HG03103 (cell line): ENCODE measurements at regions not wholly inside any gene's neighbourhood (a gene's known extent, or its start where the extent isn't known, plus 50 kb on each side); places are given as distances from the start of the nearest gene placed in this dataset.
"Not testable (repeated sequence)": the region's sequence is repeated elsewhere in the genome, so short reads cannot be mapped to it uniquely, and the experiment has no call there.

ENCODE experiments used
- ATAC-seq: cut with Tn5 transposase; IDR thresholded peaks from one replicate; pipeline ENCODE4 v1.9.1; 2021; ENCODE audit warnings: low read depth; ENCODE audit not compliant: unreplicated experiment

DNA sequence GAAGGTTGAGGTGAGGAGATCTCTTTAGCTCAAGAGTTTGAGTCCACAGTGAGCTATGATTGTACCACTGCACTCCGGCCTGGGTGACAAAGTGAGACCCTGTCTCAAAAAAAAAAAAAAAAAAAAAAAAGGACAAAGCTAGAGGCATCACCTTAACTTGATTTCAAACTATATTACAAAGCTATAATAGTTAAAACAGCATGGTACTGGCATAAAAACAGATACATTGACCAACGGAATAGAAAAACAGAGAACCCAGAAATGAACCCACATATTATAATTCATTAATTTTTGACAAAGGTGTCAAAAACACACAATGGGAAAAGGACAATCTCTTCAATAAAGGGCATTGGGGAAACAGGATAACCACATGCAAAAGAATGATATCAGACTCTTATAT lies 50.8 kb upstream of the MBOAT1 start:
- no peak for ATAC-seq

DNA sequence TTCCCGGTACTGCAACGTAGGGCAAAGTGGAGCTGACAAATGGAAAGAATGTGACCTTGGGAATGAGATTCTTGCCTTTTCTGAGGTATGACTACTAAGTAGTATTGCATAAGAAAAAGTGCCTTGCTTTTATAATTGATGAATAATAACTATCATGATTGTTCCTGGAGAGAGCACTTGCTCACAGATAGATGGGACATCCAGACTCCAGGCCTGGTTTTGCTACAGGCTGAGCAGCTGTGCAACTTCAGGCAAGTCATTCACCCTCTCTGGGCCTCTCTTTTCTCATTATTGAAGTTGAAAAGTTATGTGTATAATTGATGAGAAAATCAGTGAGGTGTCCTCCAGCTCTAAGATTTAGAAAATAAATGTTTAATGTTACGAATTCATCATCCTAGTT lies 53.6 kb upstream of the MBOAT1 start:
- ATAC-seq = no peak

DNA sequence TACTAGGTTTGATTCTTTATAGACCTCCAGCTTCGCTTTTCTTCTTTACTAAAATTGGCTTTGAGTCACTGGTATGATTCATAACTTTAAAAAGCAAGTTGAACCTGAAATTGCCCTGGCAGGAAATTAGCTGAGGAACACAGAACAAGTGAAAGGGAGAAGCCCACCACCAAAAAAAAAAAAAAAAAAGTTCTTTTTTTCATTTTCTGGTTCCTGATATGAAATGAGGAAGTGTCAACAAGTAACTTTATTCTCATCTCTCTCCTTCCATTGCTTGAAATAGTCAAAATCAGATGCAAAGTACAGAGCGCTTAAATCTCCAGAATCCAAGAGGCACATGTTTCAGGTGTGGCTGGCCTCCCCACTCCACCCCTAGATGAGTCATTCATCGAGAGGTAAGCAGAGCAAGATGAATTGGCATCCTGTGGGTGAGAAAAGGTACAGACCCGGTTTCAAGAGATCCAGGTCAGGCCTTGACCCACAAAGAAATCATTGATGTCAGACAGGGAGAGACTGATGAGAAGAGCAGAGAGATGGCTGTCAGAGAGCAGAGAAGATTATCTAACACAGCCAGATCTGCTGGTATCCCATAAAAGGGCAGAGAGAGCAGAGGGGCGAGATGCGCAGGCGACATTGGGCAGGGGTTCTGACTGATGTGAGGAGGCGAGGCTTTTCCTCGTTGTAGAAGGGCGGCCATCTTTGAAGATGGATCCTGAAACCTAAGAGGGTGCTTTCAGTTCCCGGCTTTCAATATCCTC lies 54.8 kb upstream of the MBOAT1 start:
- peak; percentile 59 for ATAC-seq

DNA sequence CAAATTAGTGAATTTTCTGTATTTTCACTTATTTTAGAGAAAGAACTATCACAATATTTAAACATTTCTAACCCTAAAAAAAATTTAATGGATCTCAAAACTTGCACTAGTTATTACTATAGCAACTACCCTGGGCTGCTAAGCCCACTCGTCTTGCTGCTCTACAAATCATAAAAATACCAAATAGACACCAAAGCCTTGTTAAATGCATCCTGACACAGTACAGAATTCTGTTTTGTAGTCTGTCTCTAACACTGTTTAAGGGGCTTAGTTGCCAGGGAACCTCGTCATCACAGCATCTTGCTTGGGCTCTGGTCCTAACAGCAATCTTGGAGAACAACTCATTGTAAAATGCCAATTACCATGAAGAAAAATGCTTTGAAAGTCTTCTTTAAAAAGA lies 56.9 kb upstream of the MBOAT1 start:
- no peak for ATAC-seq

DNA sequence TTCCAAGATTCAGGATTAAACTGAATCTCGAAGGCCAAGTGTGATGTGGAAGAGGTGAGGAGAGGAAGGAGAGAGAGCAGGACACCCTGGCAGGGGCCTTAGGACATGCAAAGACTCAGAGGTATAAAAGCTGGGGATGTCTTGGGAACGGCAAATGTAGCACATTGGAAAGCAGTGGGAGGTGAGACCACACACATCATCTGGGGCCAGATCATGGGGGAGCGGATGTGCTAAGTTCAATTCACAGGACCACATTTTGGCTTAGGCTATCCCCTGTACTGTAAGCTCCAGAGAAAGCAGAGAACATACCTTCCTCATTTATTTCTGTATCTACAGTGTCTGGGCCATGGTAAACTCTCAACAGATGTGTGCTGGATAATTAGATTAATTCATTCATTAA lies 59.5 kb upstream of the MBOAT1 start:
- ATAC-seq = no peak

DNA sequence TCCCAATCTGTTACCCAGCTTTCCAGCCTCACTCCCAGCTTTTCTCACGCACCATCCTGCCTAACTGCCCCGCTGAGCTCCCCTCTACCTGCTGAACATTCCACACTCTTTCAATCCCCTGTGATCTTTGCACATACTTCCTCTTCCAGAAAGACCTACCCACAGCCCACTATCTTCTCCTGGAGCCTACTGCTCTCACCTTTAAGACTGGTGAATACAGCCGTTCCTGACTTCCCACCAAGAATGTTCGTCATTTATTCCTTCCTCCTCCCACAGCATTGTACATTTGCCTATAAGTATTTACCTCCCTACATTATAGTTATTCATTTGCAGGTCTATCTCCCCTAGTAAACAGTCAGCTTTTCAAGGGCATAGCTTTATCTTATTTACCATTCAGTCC lies 61.9 kb upstream of the MBOAT1 start:
- ATAC-seq = no peak

DNA sequence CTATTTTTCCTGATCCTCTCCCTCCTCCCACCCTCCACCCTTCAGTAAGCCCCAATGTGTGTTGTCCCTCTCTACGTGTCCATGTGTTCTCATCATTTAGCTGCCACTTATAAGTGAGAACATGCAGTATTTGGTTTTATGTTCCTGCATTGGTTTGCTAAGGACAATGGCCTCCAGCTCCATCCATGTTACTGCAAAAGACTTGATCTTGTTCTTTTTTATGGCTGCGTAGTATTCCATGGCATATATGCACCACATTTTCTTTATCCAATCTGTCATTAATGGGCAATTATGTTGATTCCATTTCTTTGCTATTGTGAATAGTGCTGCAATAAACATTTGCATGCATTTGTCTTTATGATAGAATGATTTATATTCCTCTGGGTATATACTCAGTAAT lies 63.6 kb upstream of the MBOAT1 start:
- not testable (repeated sequence) for ATAC-seq

DNA sequence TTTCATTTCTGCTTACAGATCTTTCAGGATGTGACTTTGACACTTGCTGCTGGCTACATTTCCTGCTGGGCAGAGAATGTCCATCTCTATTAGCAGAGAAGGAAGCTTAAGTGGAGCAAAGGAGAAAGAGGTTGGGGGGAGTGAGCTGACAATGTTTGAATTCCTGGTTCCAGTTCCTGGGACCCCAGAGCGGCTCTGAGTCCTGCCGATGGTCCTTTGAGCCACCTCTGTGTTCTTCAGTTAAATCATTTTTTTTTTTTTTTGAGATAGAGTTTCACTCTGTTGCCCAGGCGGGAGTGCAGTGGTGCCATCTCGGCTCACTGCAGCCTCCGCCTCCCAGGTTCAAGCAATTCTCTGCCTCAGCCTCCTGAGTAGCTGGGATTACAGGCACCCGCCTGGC lies 65.5 kb upstream of the MBOAT1 start:
- ATAC-seq = not testable (repeated sequence)

DNA sequence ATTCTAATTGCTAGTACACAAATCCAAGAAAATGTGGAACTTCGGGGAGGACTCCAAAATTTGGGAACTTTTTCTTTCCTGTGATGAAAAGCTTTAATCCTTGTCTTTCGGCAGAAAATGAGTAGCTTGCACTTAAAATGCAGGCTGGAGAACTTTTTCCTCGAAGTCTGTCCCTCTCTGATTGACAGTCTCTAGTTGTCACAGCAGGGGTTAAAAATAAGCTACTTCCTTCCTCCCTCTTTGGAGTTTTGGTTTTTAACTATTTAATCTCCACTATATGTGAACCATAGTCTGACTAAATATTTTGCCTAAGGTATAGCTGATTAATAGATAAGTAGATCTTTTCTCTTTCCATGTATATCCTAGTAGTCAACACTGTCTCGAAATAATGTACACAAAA lies 66.8 kb upstream of the MBOAT1 start:
- no peak for ATAC-seq

DNA sequence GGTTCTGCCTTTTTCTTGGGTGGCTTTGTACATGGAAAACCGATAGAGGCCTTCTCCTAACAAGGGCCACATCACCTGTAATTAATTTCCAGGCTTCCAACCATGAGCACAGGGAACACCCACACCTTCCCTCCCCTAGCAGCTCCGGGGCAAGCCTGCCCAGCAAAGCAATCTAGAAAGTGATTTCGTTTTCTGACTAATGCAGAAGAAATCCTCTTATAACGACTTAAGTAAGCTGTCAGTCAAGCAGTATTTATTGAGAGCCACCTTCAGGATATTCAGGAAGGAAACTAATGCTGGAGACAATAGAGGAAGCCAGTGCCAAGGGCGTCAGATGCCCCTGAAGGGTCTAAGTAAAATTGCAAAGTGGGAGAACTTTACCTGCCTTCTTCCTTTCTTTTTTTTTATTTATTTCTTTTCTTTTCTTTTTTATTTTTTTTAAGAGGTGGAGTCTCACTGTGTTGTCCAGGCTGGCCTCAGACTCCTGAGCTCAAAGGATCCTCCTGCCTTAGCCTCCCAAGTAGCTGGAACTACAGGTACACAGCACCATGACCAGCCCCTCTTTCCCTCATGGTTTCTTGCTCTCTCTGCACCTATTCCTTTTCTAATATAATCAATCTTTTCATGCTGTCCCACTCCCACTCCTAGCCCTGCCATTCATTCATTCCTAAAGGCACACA lies 67.5 kb upstream of the MBOAT1 start:
- no peak for ATAC-seq

DNA sequence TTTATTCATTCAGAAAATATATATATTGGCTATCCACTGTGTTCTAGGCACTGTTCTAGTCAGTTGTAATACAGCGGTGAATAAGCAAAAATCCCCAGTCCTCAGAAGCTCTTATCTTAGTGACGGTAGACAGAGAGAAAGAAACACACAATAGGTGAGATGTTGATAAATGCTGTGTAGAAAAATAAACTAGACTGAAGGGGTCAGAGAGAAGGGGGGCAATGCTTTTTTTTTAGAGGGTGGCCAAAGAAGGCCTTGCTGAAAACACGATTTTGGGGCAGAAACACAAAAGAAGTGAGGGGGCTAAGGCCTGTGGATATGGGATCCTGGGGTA lies 68.0 kb upstream of the MBOAT1 start:
- ATAC-seq = no peak

DNA sequence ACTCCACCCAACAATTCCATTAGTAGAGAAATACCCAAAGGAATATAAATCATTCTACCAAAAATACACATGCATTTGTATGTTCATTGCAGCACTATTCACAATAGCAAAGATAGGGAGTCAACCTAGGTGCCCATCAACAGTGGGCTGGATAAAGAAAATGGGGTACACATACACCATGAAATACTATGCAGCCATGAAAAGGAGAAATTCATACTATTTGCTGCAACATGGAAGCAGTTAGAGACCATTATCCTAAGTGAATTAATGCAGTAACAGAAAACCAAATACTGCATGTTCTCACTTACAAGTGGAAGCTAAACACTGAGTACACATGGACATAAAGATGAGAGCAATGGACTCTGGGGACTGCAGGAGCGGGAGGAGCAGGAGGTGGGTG lies 72.4 kb upstream of the MBOAT1 start:
- no peak for ATAC-seq

DNA sequence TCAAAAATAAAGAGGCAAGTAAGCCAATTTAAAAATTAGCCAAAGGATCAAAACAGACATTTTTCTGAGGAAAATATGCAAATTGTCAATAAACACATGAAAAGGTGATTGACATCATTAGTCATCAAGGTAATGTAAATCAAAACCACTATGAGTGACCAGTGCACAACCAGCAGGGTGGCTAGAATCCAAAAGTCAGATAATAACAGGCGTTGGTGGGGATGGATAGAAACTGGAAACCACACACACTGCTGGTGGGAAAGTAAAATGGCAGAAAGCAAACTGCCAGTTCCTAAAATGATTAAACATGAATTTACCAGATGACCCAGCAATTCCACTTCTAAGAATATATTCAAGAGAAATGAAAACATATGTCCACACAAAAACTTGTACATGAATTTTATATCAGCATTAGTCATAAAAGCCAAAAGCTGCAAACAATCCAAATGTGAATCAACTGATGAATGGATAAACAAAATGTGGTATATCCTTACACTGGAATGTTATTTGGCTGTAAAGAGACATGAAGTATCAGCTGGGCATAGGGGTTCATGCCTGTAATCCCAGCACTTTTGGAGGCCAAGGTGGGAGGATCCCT lies 74.8 kb upstream of the MBOAT1 start:
- ATAC-seq = no peak

DNA sequence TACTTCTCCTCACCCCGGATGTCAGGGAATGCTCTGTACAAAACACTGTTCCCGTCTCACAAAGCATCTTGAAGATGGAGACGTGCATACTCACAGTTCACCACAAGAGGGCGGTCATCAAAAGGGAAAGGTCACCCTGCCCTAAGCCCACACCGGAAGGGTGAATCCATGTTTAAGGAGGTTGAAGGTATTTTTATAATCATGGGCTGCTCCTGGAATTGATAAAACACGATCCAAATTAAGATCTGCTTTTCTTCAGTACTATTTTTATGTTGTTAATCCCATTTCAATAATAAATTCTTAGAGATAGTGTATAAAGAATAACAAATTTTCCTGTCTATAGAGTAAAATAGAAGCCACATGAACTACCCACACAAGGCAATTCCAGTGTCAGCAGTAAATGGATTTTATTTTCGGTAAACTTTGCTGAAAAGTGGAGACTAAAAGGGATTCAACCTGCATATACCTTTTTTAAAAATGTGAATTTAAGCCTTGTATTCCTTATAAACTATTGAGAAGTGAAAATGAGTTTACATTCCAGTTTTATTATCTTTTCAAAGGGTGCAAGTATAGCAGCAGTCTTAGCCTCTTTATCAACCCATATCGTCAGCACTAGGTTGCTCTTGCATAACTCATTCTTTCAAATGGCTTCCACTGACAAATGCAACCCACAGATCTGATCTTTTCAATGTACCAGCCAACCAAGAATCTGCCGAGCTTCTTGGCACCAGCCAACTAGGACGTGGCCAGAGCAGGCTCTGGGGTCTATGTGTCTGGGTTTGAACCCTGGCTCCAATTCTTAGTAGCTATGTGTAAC lies 79.7 kb upstream of the MBOAT1 start:
- peak; percentile 85 for ATAC-seq

DNA sequence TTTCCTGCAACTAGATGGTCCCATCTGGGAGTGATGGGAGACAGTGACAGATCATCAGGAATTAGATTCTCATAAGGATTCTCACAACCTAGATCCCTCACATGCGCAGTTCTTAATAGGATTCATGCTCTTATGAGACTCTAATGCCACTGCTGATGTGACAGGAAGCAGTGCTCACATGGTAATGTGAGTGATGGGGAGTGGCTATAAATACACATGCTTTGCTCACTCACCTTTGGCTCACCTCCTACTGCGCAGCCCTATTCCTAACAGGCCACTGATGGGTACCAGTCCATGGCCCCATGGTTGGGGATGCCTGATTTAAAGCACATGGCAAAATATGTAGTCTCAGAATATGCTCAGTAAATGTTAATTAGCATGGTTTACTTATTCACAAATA lies 80.6 kb upstream of the MBOAT1 start:
- ATAC-seq = no peak

DNA sequence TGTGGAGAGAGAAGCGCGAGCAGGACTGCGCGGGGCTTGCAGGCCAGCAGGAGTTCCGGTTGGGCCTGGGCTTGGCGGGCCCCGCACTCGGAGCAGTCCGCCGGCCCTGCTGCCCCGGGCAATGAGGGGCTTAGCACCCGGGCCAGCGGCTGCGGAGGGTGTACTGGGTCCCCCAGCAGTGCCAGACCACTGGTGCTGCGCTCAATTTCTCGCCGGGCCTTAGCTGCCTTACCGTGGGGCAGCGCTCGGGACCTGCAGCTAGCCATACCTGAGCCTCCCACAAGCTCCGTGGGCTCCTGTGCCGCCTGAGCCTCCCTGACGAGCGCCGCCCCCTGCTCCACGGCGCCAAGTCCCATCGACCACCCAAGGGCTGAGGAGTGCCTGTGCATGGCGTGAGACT lies 89.0 kb upstream of the MBOAT1 start:
- no peak for ATAC-seq

DNA sequence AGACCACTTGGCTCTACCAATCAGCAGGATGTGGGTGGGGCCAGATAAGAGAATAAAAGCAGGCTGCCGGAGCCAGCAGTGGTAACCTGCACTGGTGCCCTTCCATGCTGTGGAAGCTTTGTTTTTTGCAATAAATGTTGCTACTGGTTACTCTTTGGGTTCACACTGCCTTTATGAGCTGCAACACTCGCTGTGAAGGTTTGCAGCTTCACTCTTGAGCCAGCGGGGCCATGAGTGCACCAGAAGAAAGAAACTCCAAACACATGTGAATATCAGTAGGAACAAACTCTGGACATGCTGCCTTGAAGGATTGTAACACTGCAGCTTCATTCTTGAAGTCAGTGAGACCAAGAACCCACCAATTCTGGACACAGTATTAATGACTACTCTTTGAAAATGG lies 89.9 kb upstream of the MBOAT1 start:
- ATAC-seq = no peak

DNA sequence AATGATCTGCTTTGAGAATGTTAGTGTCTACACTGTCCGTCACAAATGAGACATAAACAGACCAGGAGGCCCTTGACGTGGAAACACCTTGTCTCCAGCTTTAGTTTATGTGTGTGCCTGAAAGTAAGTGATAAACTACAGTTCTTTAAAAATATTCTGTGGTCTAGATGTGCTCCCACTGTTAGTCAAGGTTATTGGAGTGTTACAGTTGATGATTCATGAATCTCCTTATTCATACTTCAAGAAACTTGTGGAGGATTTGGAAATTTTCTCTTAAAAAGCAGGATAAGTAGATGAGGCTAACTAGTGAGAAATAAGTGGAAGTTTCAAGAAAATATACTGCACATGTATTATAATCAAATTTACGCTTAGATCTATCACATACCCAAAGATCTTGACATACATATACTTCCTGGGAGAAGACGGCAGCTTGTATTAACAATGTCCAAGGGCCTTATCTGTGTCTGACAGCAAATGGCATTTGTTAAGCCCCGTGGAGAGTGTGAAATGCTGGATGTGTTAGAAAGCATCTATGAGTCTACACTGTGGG lies 90.5 kb upstream of the MBOAT1 start:
- no peak for ATAC-seq

DNA sequence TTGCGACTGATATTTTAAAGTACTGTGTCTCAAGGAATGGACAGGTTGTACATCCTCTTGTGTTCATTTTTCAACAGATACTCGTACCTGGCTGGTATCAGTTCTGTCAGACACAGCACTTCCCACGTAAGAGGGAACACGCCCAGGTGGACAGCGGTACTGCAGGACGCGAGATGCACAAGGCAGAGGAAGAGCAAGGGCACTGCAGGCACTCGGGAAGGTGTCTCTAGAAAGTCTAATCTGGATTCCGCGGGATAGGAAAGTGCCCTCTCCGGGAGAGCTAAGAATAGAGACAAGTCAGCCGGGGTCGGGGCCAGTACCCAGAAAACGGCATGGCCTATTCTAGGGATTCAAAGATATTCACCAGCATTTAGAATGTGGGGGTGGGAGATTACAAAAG lies 94.2 kb upstream of the MBOAT1 start:
- ATAC-seq = no peak

DNA sequence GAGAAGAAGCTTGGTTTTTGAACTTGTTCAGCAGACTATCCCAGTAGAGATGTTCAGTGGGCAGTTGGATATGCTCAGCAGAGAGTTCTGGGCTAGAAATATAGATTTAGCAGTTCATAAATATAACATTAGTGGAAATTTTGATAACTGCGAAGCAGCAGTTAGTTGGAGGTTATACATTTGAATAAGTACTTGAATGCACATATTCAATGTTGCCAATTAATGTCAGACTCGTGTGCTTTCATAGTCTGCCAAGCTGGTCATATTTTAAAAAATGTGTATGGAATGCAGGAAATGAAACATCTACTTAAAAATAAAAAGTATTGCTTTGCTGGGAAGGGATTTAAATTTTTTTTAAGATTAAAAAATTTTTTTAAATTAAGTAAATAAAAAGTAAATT lies 92.5 kb upstream of the E2F3 start:
- ATAC-seq = no peak

DNA sequence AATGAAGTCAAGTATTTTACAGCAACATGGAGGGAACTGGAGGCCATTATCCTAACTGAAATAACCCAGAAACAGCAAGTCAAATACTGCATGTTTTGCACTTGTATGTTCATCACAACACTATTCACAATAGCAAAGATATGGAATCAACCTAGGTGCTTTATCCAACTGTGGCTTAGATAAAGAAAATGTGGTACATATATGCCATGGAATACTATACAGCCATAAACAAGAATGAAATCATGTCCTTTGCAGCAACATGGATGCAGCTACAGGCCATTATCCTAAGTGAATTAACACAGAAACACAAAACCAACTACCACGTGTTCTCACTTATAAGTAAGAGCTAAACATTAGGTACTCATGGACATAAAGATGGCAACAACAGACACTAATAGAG lies 91.5 kb upstream of the E2F3 start:
- ATAC-seq = no peak
